GM19395 (cell line): ENCODE measurements at regions not wholly inside any gene's neighbourhood (a gene's known extent, or its start where the extent isn't known, plus 50 kb on each side); places are given as distances from the start of the nearest gene placed in this dataset.

ENCODE experiments used
- ATAC-seq: cut with Tn5 transposase; IDR thresholded peaks from one replicate; pipeline ENCODE4 v1.9.1; 2021; ENCODE audit warnings: mild to moderate bottlenecking, moderate library complexity; ENCODE audit not compliant: unreplicated experiment

- no peak for ATAC-seq
Measured at GRCh38 chr1:87765057-87765680, 436.5 kb downstream of the LMO4 start.

- no peak for ATAC-seq
Measured at GRCh38 chr1:87765681-87766070, 437.0 kb downstream of the LMO4 start.

- ATAC-seq = no peak
Measured at GRCh38 chr1:87766737-87767136, 438.1 kb downstream of the LMO4 start.

- no peak for ATAC-seq
Measured at GRCh38 chr1:87778896-87779295, 450.2 kb downstream of the LMO4 start.

GRCh38 chr1:87781554-87781953 is 452.9 kb downstream of the LMO4 start:
- ATAC-seq = no peak

- ATAC-seq = no peak
Measured at GRCh38 chr1:87783315-87783714, 454.6 kb downstream of the LMO4 start.

- no peak for ATAC-seq
Measured at GRCh38 chr1:87785386-87785785, 456.7 kb downstream of the LMO4 start.

GRCh38 chr1:87786229-87786628 is 457.5 kb downstream of the LMO4 start:
- ATAC-seq = no peak

- ATAC-seq = no peak
Measured at GRCh38 chr1:87786861-87787545, 458.3 kb downstream of the LMO4 start.

- no peak for ATAC-seq
Measured at GRCh38 chr1:87787551-87787950, 458.9 kb downstream of the LMO4 start.

- no peak for ATAC-seq
Measured at GRCh38 chr1:87790756-87791155, 462.1 kb downstream of the LMO4 start.

GRCh38 chr1:87791931-87792740 is 463.5 kb downstream of the LMO4 start:
- no peak for ATAC-seq

GRCh38 chr1:87794788-87795614 is 466.3 kb downstream of the LMO4 start:
- ATAC-seq = no peak

GRCh38 chr1:87795615-87796337 is 467.1 kb downstream of the LMO4 start:
- ATAC-seq = no peak

GRCh38 chr1:87796471-87796901 is 467.8 kb downstream of the LMO4 start:
- ATAC-seq = no peak

- ATAC-seq = no peak
Measured at GRCh38 chr1:87799451-87799850, 470.8 kb downstream of the LMO4 start.

GRCh38 chr1:87800006-87800405 is 471.3 kb downstream of the LMO4 start:
- ATAC-seq = no peak

GRCh38 chr1:87803375-87803774 is 474.7 kb downstream of the LMO4 start:
- ATAC-seq = no peak

- ATAC-seq = no peak
Measured at GRCh38 chr1:87804128-87804527, 475.4 kb downstream of the LMO4 start.

GRCh38 chr1:87805666-87806378 is 477.1 kb downstream of the LMO4 start:
- no peak for ATAC-seq
